ENCODE measurements at regions not wholly inside any gene's neighbourhood (a gene's known extent, or its start where the extent isn't known, plus 50 kb on each side); places are given as distances from the start of the nearest gene placed in this dataset.

- no peak for TF ChIP-seq POLR2A (IDR thresholded peaks at IDR 0.05)
- TF ChIP-seq, protein P1, sequence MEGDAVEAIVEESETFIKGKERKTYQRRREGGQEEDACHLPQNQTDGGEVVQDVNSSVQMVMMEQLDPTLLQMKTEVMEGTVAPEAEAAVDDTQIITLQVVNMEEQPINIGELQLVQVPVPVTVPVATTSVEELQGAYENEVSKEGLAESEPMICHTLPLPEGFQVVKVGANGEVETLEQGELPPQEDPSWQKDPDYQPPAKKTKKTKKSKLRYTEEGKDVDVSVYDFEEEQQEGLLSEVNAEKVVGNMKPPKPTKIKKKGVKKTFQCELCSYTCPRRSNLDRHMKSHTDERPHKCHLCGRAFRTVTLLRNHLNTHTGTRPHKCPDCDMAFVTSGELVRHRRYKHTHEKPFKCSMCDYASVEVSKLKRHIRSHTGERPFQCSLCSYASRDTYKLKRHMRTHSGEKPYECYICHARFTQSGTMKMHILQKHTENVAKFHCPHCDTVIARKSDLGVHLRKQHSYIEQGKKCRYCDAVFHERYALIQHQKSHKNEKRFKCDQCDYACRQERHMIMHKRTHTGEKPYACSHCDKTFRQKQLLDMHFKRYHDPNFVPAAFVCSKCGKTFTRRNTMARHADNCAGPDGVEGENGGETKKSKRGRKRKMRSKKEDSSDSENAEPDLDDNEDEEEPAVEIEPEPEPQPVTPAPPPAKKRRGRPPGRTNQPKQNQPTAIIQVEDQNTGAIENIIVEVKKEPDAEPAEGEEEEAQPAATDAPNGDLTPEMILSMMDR (IDR thresholded peaks at IDR 0.05) = no peak
Observed at GRCh38 chr4:146062340-146062739, 113.2 kb upstream of the LSM6 start.

All from esophagus squamous epithelium (tissue), 4 donors.